BJ (cell line): ENCODE measurements at regions not wholly inside any gene's neighbourhood (a gene's known extent, or its start where the extent isn't known, plus 50 kb on each side); places are given as distances from the start of the nearest gene placed in this dataset.

Source experiments
- CTCF ChIA-PET: fragments of 350-600 bp; formaldehyde crosslinking; extraction: SDS; loops from one replicate; lab custom pipeline; 2021; ENCODE audit warnings: antibody characterized with exemption, inconsistent platforms; lab: Yijun Ruan, JAX
- POLR2A ChIA-PET: fragments of 300-600 bp; sonication (Branson Sonifier 250); formaldehyde crosslinking; extraction: SDS; loops from one replicate; lab custom pipeline; 2021; ENCODE audit warnings: antibody characterized with exemption; lab: Charles Lee
- DNase-seq: peaks from one replicate; pipeline ENCODE4 v3.0.0-alpha.2; 2011; ENCODE audit warnings: low read depth
- H3K27me3 ChIP-seq: 2 replicates; pipeline ENCODE4 v1.6.0; 2011; ENCODE audit warnings: low read length; ENCODE audit not compliant: control insufficient read depth, insufficient read depth
- H3K36me3 ChIP-seq: 2 replicates; pipeline ENCODE4 v1.5.1; 2011; ENCODE audit warnings: low read length; ENCODE audit not compliant: control insufficient read depth, insufficient read depth
- H3K4me3 ChIP-seq: 2 replicates; pipeline ENCODE4 v1.5.1; 2011; ENCODE audit warnings: low read depth, mild to moderate bottlenecking, control low read depth, low read length
- TF ChIP-seq, protein P1 (sequence below): IDR thresholded peaks from 2 replicates; pipeline ENCODE4 v1.5.1; 2011; ENCODE audit warnings: low read depth, mild to moderate bottlenecking, control low read depth, inconsistent platforms, low read length, moderate library complexity; ENCODE audit not compliant: insufficient read depth

DNA sequence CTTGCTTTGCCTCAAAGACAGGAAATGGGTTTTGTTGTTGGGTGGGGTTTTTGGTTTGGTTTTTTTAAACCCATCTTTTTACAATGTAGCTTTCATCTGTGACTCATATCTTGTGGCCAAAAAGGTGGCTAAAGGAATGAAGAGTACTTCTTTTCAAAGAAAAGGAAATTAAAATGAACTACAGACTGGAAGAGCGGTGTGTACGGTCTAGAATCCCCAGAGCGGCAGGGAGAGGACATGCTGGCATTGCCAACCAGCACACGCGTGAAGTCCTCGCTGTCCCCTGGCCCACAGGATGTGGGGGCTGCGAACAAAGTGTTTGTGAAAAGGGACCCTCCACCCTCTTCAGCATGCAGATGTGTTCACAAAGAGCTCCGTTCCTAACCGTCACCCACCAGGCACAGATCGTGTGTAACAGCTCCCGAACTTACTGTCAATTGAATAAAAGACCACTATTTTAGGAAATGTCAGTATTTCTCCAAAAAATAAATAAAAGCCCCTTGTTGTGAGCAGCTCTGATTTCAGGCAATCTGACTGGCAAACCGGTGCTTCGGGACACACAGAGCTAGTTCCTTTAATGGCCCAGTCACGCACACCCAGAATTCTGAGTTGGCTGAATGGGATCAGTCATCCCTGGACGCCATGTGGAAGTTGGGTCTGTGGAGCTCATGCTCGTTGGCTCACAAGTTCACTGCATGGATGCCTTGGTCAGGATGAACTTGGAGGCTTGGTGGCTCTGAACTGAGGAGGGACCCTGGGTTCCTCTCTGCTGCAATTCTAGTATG lies 602.9 kb downstream of the NPHP4 start:
- Histone ChIP-seq H3K27me3 (no peaks in the 10 kb centered on the region), H3K36me3 (no peaks in the 10 kb centered on the region), H3K4me3 (no peak overlapping the region)
- ChIA-PET CTCF (no interaction called here), POLR2A (no interaction called here)
- DNase-seq: no peak
- TF ChIP-seq, protein P1, sequence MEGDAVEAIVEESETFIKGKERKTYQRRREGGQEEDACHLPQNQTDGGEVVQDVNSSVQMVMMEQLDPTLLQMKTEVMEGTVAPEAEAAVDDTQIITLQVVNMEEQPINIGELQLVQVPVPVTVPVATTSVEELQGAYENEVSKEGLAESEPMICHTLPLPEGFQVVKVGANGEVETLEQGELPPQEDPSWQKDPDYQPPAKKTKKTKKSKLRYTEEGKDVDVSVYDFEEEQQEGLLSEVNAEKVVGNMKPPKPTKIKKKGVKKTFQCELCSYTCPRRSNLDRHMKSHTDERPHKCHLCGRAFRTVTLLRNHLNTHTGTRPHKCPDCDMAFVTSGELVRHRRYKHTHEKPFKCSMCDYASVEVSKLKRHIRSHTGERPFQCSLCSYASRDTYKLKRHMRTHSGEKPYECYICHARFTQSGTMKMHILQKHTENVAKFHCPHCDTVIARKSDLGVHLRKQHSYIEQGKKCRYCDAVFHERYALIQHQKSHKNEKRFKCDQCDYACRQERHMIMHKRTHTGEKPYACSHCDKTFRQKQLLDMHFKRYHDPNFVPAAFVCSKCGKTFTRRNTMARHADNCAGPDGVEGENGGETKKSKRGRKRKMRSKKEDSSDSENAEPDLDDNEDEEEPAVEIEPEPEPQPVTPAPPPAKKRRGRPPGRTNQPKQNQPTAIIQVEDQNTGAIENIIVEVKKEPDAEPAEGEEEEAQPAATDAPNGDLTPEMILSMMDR: no peak

DNA sequence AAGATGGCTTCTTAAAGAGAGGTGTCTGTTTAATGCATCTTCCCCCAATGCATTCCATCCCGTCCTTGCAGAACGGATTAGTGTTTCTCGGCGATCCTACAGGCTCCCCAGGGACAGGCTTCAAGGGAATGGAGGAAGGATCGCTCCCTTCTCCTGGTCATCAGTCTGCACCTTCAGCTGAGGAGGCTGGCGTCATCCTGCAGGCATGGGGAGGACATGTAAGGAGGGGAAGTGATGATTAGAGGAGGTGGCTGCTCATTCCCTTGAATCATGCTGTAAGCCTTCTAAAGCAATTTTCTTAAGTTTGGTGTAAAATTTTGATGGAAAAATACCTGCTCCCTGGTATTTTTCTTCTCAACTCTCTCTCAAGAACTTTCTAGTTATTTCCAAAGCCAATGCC lies 603.6 kb downstream of the NPHP4 start:
- TF ChIP-seq, protein P1: no peak
- H3K4me3 ChIP-seq: no peak overlapping the region
- ChIA-PET CTCF (no interaction called here), POLR2A (no interaction called here)
- no peaks in the 10 kb centered on the region for H3K36me3 ChIP-seq
- no peak for DNase-seq
- no peaks in the 10 kb centered on the region for H3K27me3 ChIP-seq

GRCh38 chr1:5386371-5386770 lies 605.9 kb downstream of the NPHP4 start:
- TF ChIP-seq, protein P1: no peak
- H3K36me3 ChIP-seq: no peaks in the 10 kb centered on the region
- H3K27me3 ChIP-seq: no peaks in the 10 kb centered on the region
- POLR2A ChIA-PET: no interaction called here
- no peak for DNase-seq
- CTCF ChIA-PET: no interaction called here
- no peak overlapping the region for H3K4me3 ChIP-seq

DNA sequence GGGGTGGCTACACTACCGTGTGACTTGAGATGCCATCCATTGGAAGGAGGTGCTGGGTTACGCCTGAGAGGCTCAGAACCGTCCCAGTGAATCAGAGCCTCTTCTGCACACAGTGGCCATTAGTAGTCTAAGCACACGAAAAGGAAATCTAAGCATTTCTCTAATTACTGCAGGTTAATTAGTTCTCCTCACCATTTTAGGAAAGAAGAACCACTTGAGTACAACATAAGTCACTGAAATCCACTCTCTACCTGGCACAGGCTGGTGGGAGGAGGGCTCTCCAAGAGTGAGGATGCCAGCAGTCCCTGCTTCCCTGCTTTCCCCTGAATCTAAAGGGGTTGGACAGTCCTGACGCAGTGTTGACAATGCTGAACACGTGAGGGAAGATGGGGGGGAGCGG lies 606.3 kb downstream of the NPHP4 start:
- Histone ChIP-seq H3K36me3 (no peaks in the 10 kb centered on the region), H3K4me3 (no peak overlapping the region), H3K27me3 (no peaks in the 10 kb centered on the region)
- CTCF ChIA-PET: no interaction called here
- POLR2A ChIA-PET: no interaction called here
- TF ChIP-seq, protein P1: no peak
- DNase-seq: no peak

DNA sequence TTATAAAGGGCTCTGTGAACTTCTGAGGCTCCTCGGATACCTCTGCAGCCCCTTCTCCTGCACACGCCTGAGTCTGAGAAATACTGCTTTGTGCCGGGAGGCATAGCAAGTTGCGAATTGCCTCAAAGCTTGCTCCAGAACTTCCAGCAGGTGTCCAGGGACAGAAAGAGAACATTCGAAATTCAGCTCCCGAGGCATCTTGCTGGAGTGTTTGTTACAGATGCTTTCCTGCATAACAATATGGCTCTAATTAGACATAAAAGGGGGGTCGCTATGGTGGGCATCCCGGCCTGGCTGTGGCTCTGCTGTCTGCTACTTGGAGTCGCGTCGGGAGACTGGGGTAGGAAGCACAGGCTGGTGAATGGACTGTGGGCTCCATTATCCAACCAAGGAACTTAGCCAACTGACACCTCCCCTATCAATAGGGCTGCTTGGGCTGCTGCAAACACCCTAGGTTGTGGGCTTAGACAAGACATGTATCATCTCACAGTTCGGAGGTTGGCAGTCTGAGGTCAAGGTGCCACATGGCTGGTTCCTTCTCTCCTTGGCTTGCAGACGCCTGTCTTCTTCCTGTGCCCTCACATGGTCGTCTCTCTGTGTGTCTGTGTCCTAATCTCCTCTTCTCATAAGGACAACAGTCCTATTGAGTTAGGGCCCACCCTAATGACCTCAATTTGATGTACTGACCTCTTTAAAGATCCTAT lies 607.0 kb downstream of the NPHP4 start:
- Histone ChIP-seq H3K27me3 (no peaks in the 10 kb centered on the region), H3K36me3 (no peaks in the 10 kb centered on the region), H3K4me3 (no peak overlapping the region)
- POLR2A ChIA-PET: no interaction called here
- TF ChIP-seq, protein P1: no peak
- CTCF ChIA-PET: no interaction called here
- DNase-seq: no peak
